ENCODE measurements at regions not wholly inside any gene's neighbourhood (a gene's known extent, or its start where the extent isn't known, plus 50 kb on each side); places are given as distances from the start of the nearest gene placed in this dataset.

DNA sequence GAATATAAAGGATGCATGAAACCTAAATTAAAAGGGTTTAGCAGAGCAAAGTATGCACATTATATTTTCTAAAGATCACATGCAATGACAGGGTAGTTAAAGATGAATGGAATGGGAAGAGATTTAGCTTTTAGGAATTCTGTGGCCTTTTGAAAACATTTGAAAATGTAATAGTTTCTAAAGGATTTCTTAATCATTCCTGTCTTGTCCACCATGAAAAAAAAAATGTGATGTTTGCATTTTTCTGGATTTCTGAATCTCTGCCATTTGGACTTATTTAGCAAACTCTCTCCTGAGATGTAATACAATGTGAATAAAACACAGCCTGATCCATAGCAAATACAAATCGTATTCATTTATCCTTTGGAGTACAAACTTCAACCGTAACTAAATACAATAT, 126.6 kb upstream of the RAB11FIP2 start:
- no peak for DNase-seq

DNA sequence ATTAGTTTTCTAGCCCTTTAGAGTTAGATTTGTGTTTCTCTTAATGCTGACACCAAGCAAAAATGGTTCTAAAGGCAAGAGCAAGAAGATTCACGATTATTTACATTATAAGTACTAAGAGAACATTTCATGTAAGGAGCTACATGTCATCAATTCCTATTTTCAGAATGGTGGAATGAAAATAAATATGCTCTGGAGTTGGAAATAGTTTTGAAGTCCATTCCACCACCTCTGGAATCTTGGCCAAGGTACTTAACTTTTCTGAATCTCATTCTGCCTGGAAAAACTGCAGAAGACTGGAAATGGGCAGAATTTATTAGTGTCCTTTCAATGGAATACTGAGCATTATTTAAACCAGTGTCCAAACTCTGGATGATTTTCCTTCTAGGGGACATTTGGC, 125.1 kb upstream of the RAB11FIP2 start:
- no peak for DNase-seq

DNA sequence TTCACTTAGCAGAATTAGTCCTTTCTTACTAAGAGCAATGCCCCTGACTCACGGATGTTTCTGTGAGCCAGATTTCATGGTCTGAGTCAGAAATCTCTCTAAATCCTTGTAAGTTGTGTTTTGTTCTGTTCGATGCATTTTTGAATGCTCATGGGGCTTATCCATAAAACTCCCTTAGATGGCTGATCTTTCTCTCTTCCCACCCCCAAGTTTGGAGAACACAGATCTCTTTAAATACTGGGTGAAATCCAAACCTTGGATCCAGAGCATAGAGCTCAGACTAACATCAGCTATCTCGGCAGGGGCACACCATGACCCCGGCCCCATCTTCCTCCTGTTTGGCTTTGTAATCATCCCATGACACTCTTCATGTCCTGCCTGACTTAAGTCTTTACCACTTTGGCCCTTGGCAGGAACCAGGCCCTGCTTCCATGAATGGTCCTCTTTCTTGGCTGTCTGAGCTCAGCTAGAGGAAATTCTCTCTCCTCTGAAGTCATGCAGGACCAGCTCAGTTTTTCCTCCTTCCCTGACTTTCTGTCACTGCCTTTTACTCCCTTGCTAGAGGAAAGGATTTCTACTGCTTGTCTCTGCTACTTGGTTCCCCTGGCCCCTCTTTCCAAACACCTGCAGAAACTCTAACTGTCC, 120.4 kb upstream of the RAB11FIP2 start:
- no peak for DNase-seq

DNA sequence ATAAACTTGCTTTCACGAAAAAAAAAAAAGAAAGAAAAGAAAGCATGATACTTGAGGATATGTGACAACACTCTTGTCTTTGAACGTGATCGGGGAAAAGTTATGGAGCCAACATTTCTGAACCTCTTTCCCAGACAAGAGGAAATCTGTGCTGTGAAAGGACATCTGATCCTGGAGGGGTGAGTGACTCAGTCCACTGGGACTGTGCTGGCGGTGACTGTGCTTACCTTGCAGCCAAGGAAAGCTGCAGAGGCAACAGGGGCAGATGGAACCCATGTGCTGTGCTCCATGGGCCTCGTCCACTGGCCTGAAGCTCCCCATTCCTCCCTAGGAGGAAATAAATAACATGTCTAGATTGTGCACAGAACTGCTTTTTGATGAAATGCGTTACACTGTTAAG, 116.5 kb upstream of the RAB11FIP2 start:
- no peak for DNase-seq

- no peak for DNase-seq
These were observed 114.9 kb upstream of the RAB11FIP2 start for GRCh38 chr10:118161461-118162246.

DNA sequence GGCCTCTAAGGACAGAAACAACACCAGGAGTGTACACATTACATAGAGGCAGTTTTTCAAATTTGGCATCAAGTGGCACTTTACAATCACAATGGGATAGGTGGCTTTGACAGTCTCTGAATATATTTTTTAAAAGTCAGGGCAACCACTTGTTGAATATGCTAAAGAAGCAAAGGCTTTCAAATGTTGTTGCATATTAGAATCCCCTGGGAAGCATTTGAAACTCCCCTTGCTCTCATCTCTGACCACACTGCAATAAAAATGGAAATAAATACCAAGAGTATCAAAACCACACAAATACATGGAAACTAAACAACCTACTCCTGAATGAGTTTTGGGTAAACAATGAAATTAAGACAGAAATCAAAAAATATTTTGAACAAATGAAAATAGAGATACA, 106.5 kb upstream of the RAB11FIP2 start:
- DNase-seq, result no peak

DNA sequence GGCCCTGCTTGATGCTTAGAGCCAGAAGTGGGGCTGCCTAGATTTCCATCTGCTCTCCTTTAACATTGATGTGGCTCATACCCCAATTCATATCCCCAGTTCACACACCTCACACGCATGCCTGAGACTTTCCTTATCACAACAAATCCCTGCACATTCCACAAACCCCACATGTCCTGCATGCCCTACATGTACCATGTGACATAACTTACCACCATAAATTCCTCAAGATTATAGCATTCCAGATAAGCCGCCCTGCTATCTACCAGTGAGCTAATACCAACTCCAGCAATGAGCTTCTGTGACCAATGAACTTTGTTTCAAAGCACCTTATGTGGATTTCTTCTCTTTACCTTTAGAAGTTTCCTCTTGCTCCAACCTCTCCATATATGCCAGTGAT, 104.7 kb upstream of the RAB11FIP2 start:
- no peak for DNase-seq

- DNase-seq, result no peak
These were observed 101.5 kb upstream of the RAB11FIP2 start for GRCh38 chr10:118148247-118148646.

GRCh38 chr10:118145256-118145655, 98.5 kb upstream of the RAB11FIP2 start:
- no peak for DNase-seq

- no peak for DNase-seq
These were observed 94.7 kb upstream of the RAB11FIP2 start for GRCh38 chr10:118141471-118141870.

DNA sequence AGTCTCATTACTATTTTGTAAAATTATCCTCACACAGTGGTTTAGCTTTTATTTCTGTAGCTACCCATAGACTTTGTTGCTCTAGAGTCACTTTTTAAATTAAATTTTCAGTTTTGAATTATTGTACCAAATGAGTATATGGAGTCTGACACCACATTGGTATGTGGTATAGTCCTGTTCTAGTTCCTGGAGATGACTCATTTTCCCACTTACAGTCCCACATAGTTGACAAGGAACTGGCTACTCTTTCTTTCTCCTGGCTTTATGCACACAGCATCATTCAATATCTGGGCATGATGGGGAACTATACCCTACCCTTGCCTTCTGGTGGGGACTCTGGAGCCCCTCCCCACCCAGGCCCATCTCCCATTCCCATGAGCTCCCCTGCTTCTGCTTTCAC, 92.6 kb upstream of the RAB11FIP2 start:
- DNase-seq, result no peak

- no peak for DNase-seq
These were observed 81.9 kb upstream of the RAB11FIP2 start for GRCh38 chr10:118128675-118129074.

- no peak for DNase-seq
These were observed 72.0 kb upstream of the RAB11FIP2 start for GRCh38 chr10:118118716-118119115.

DNA sequence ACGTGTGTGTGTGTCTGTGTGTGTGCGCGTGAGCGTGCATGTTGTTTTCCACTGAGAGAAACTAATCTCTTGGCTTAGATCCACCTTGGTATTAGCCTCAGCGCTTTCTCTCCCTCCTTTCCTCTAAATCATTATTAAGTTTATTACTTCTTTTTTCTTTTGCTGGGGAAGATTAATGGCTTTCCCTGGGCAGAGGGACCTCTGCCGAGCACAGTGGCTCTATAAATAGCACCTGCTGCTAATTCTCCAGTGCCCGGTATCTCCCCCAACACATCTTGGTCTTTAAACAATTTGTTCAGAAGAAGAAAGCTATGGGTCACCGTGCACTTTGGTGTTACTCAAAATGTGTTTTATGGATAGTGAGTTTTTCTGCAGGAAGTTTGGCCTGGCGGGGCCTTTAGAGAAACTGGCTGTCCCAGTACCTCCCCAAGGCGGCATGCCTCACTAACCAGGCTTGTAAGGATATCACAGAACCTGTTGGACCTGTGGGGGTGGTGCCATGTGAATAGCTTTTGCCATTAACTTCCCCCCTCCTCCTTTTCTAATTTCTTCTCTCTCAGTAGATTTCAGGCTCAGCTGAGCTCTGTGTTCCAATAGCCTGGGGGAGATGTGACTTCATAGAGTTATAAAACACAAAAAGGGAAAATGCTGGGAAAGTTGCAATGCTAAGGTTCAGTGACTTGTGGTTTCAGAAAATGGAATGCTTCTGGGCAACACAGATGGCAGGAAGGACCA, 70.1 kb upstream of the RAB11FIP2 start:
- no peak for DNase-seq

- no peak for DNase-seq
These were observed 69.6 kb upstream of the RAB11FIP2 start for GRCh38 chr10:118116362-118116714.

DNA sequence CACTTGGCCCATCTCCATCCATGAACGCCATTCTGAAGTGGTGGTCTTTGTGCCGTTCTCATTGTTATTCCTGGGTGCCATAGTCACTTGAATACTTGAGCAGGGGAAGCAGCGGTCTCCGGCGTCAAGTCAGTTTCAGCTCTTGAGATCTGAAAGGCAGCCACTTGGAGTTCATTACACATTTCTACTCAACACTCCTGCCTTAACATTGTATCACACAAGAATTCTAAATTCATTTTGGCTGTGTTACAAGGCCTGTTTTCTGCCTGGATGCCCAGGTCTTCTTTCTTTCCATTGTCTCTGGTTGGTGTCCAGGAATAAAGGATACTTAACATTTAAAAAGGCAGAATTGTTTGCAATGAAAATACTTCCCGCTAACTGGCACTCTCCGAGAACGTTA, 69.0 kb upstream of the RAB11FIP2 start:
- no peak for DNase-seq

DNA sequence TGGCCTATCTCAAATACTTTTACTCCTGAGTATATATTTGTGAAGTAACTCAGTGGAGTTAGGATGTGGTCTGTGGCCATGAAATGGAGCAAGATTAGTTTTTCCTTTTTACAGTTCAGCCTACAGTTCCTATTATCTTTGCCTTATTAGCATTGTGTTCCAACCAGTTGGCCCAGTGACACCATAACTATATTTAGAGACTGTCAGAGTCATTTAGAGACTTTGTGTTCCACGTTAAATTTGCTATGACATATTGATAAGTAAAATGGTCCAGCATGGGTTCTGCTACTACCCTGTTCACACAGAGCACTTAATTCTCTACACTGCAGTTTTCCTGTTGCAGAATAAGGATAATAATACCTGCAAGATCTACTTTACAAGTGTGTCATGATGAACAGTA, 68.3 kb upstream of the RAB11FIP2 start:
- no peak for DNase-seq

DNA sequence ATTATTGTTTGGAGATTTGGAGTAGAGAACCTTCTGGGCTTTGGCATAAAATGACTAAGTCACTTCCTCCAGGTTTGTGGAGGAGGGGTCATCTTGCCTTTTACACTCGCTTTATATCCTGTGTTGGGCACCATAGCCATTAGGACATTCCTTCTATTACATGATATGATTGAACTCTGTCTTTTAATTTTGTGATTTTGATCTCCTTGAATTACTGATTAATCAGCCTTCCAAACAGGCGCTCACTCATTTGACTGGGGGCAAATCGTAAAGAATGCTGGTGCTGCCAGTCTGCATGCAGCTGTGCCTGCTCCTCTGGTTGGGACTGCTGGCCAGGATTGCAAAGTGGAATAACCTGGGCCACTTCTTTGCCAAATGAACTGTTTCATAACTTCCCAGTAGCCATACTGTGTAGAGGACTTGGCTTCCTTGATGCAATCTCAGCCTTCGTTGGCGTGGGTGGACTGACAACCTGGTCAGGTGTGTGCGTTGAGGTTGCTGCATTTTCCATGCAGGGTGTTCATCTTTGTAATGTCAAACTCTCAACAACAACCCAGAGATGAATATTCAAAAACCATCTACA, 65.9 kb upstream of the RAB11FIP2 start:
- no peak for DNase-seq

- no peak for DNase-seq
These were observed 64.0 kb upstream of the RAB11FIP2 start for GRCh38 chr10:118110750-118111149.

- DNase-seq, result no peak
These were observed 61.7 kb upstream of the RAB11FIP2 start for GRCh38 chr10:118108194-118109026.

DNA sequence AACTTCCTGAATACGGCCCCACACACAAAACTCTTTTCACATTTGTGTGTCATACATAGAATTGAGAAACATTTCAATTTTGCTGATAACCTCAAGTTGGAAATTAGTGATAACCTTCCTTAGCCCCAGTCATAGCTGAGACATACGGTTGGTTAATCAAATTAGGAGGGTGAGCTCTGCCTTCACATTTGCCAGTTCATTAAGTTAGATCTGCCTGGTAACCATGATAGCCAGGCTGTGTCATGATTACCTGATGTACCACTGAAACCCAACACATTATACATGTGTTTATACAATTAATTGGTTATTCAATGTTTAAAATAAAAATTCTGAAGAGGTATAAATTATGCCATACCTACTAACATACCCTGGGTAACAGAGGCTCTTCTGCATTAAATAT, 60.8 kb upstream of the RAB11FIP2 start:
- DNase-seq, result no peak

- DNase-seq, result no peak
These were observed 60.3 kb upstream of the RAB11FIP2 start for GRCh38 chr10:118107040-118107439.

DNA sequence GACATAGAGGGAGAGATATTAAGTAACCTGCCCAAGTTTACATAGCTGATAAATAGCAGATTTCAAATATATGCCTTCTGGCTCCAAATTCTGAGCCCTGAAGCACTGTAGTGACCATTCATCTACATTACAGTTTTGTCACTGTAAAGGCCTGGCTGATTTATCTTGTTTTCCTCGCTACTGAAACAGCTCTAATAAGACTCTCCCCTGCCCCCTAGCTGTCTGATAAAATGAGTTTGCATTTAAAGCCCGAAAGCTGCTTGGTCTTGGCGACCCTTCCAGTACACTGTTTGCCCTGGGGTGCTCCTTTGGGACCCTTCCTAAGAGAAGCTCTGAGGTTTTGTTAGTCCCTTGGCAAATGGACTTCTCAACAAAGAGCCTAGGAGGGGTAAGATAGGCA, 59.7 kb upstream of the RAB11FIP2 start:
- no peak for DNase-seq

Measured in SW 1271 (cell line).